Kidney (tissue), 13 donors: ENCODE measurements at regions not wholly inside any gene's neighbourhood (a gene's known extent, or its start where the extent isn't known, plus 50 kb on each side); places are given as distances from the start of the nearest gene placed in this dataset.
A peak's percentile ranks its signal among the peaks of the same experiment; 100 is the strongest.

Experiments
- DNase-seq, 5 donors: peaks; one replicate each; pipeline ENCODE4 v3.0.0-alpha.2; 2013 to 2020
- FAIRE-seq: peaks from 2 replicates; lab custom pipeline; 2012; peaks lifted over from hg19 to GRCh38; lab: Jason Lieb, UNC
- H3K27ac ChIP-seq, 2 donors: one replicate each; pipeline ENCODE4 v1.7.0; 2013; ENCODE audit warnings: low read depth in 2 of 2, low read length in 2 of 2, inconsistent platforms in 1 of 2
- H3K27me3 ChIP-seq: one replicate; pipeline ENCODE4 v1.7.1; 2013; ENCODE audit warnings: low read length, inconsistent platforms; ENCODE audit not compliant: control insufficient read depth, insufficient read depth
- H3K36me3 ChIP-seq, 3 donors: one replicate each; pipeline versions ENCODE4 v1.7.0 to v1.7.1; 2013; ENCODE audit warnings: low read length in 3 of 3, control low read depth in 1 of 3, inconsistent platforms in 1 of 3; ENCODE audit not compliant: insufficient read depth in 3 of 3, control insufficient read depth in 2 of 3
- H3K4me1 ChIP-seq, 3 donors: one replicate each; pipeline versions ENCODE4 v1.7.0 to v1.7.1; 2013; ENCODE audit warnings: low read length in 3 of 3, inconsistent platforms in 1 of 3, low read depth in 1 of 3; ENCODE audit not compliant: control insufficient read depth in 2 of 3, insufficient read depth in 2 of 3
- H3K4me3 ChIP-seq, 3 donors: one replicate each; pipeline versions ENCODE4 v1.7.0 to v1.8.1; 2013; ENCODE audit warnings: low read length in 3 of 3, control low read depth in 1 of 3, inconsistent platforms in 1 of 3
- H3K9ac ChIP-seq, 3 donors: one replicate each; pipeline versions ENCODE4 v1.7.0 to v1.7.1; 2013; ENCODE audit warnings: low read length in 3 of 3, control low read depth in 1 of 3, inconsistent platforms in 1 of 3
- H3K9me3 ChIP-seq, 3 donors: one replicate each; pipeline versions ENCODE4 v1.7.0 to v1.7.1; 2013; ENCODE audit warnings: low read length in 3 of 3, control low read depth in 1 of 3, inconsistent platforms in 1 of 3; ENCODE audit not compliant: control insufficient read depth in 2 of 3, insufficient read depth in 1 of 3
- CTCF ChIP-seq: IDR thresholded peaks from 3 replicates; pipeline ENCODE4 v1.5.1; 2012; ENCODE audit warnings: mild to moderate bottlenecking, moderate library complexity, borderline replicate concordance; ENCODE audit not compliant: insufficient read depth; ENCODE audit errors: extremely low read depth
- intact Hi-C: fragments of 100-400 bp; cut with DNase I; formaldehyde crosslinking; loops from one replicate; pipeline ENCODE4 v1.11.1; 2022
- donor health status: control.
- donor health status: control.
- donor health status: control.
- donor health status: control.
- donor health status: control.
- donor health status: DM: yes; HTN: yes; CAD: no.
- donor health status: Normal renal cell carcinoma (clear cell type).

GRCh38 chr1:229142471-229142870 is 128.4 kb upstream of the RAB4A start:
- no peak for DNase-seq

GRCh38 chr1:229146647-229147046 is 124.3 kb upstream of the RAB4A start:
- intact Hi-C loops: no loop called here

More at GRCh38 chr1:229142471-229142870, 128.4 kb upstream of the RAB4A start:
- no peak for TF ChIP-seq CTCF
- H3K4me1 ChIP-seq: peaks cover 0 to 3% (median 0%) of the 10 kb centered on the region in 3 donors
- FAIRE-seq: no peak
- no peaks in the 10 kb centered on the region for H3K9me3 ChIP-seq
- no peak overlapping the region for H3K4me3 ChIP-seq
- H3K27me3 ChIP-seq: peaks cover 3% of the 10 kb centered on the region
- H3K36me3 ChIP-seq: no peaks in the 10 kb centered on the region
- H3K9ac ChIP-seq: no peak overlapping the region
- H3K27ac ChIP-seq: no peak overlapping the region
- intact Hi-C loops: no loop called here

GRCh38 chr1:229147072-229147471 is 123.8 kb upstream of the RAB4A start:
- Histone ChIP-seq H3K27ac (no peak overlapping the region), H3K4me3 (no peak overlapping the region), H3K27me3 (peaks cover 6% of the 10 kb centered on the region), H3K9me3 (no peaks in the 10 kb centered on the region), H3K4me1 (peaks cover 0 to 7% (median 0%) of the 10 kb centered on the region in 3 donors), H3K36me3 (no peaks in the 10 kb centered on the region), H3K9ac (no peak overlapping the region)
- DNase-seq (peak in 4 of 5 donors; percentile 59 to 73 (median 62)), FAIRE-seq (no peak)
- no peak for TF ChIP-seq CTCF
- intact Hi-C loops: no loop called here

More at GRCh38 chr1:229146647-229147046, 124.3 kb upstream of the RAB4A start:
- peaks cover 6% of the 10 kb centered on the region for H3K27me3 ChIP-seq
- H3K27ac ChIP-seq: no peak overlapping the region
- no peaks in the 10 kb centered on the region for H3K9me3 ChIP-seq
- no peaks in the 10 kb centered on the region for H3K36me3 ChIP-seq
- H3K4me1 ChIP-seq: peaks cover 0 to 7% (median 0%) of the 10 kb centered on the region in 3 donors
- H3K9ac ChIP-seq: no peak overlapping the region
- TF ChIP-seq CTCF: no peak
- no peak overlapping the region for H3K4me3 ChIP-seq
- DNase-seq (no peak), FAIRE-seq (no peak)
